Lung (tissue), 11 donors: ENCODE measurements at regions not wholly inside any gene's neighbourhood (a gene's known extent, or its start where the extent isn't known, plus 50 kb on each side); places are given as distances from the start of the nearest gene placed in this dataset.

ENCODE experiments used
- ATAC-seq: fragments of 200-7000 bp; cut with Tn5 transposase; one replicate; pipeline ENCODE4 v1.9.1; 2020; ENCODE audit warnings: moderate number of reproducible peaks; ENCODE audit not compliant: insufficient read depth, low FRiP score
- DNase-seq, 3 donors: peaks; one replicate each; pipeline ENCODE4 v3.0.0-alpha.2; 2013 to 2017
- H3K27ac ChIP-seq, 2 donors: one replicate each; pipeline ENCODE4 v1.5.1; 2013; ENCODE audit warnings: mild to moderate bottlenecking in 2 of 2, moderate library complexity in 2 of 2, control low read depth in 1 of 2, inconsistent platforms in 1 of 2, low read depth in 1 of 2, low read length in 1 of 2
- H3K27me3 ChIP-seq, 3 donors: one replicate each; pipeline ENCODE4 v1.5.1; 2013; ENCODE audit warnings: low read length in 2 of 3; ENCODE audit not compliant: control insufficient read depth in 3 of 3, insufficient read depth in 3 of 3
- H3K36me3 ChIP-seq, 4 donors: one replicate each; pipeline ENCODE4 v1.5.1; 2013; ENCODE audit warnings: low read length in 4 of 4, mild to moderate bottlenecking in 1 of 4, moderate library complexity in 1 of 4; ENCODE audit not compliant: control insufficient read depth in 4 of 4, insufficient read depth in 4 of 4
- H3K4me1 ChIP-seq, 5 donors: one replicate each; pipeline ENCODE4 v1.5.1; 2013; ENCODE audit warnings: low read length in 5 of 5, mild to moderate bottlenecking in 2 of 5, moderate library complexity in 1 of 5; ENCODE audit not compliant: control insufficient read depth in 5 of 5, insufficient read depth in 5 of 5
- H3K4me3 ChIP-seq: one replicate; pipeline ENCODE4 v1.5.1; 2013; ENCODE audit warnings: mild to moderate bottlenecking, control low read depth, moderate library complexity
- H3K9ac ChIP-seq, 2 donors: one replicate each; pipeline ENCODE4 v1.5.1; 2013; ENCODE audit warnings: low read length in 2 of 2, control low read depth in 1 of 2; ENCODE audit not compliant: insufficient read depth in 1 of 2
- H3K9me3 ChIP-seq, 4 donors: one replicate each; pipeline ENCODE4 v1.5.1; 2013; ENCODE audit warnings: low read length in 3 of 4, mild to moderate bottlenecking in 1 of 4, moderate library complexity in 1 of 4; ENCODE audit not compliant: control insufficient read depth in 4 of 4, insufficient read depth in 3 of 4
- WGBS, 2 donors: extraction: QIAGEN DNeasy Blood & Tissue Kit; methylation state at CpG; one replicate each; pipeline ENCODE4 v1.1.7; 2013; 5-methylcytosine and 5-hydroxymethylcytosine counted together
- TF ChIP-seq, protein P1 (sequence below): IDR thresholded peaks from 2 replicates; pipeline ENCODE4 v1.5.1; 2012; ENCODE audit warnings: mild to moderate bottlenecking; ENCODE audit errors: control extremely low read depth, extremely low read depth
- donor health status: control.
- donor health status: control.
- donor health status: Bipolar disorder and iron deficiency.
- donor health status: healthy.
- donor health status: DM: yes; HTN: yes; CAD: no.

DNA sequence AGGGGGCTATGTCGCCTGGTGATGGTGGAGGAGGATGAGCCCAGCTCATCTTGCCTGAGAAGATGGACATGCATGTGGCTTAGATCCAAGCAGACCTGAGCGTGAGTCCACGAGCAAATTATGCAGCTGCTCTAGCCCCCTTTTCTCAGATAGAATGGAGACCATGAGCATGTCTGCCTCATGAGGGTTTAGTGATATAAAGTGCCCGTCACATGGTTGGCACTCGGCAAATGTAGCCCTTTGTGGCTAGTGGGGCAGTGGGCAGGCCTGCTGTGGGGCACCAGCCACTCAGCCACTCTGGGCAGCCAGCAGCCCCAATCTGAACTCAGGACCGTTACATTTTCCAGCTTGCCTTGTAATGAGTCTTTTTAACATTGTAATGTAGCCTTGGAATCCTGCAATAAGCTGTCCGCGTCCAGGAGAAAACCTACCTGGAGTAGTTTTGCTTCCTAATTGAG, 92.1 kb upstream of the HS6ST1 start:
- ATAC-seq (no peak), DNase-seq (no peak)
- peaks cover 0 to 2% (median 0%) of the 10 kb centered on the region in 4 donors for H3K9me3 ChIP-seq
- no peaks in the 10 kb centered on the region for H3K27me3 ChIP-seq
- no peaks in the 10 kb centered on the region for H3K36me3 ChIP-seq
- no peak overlapping the region for H3K4me3 ChIP-seq
- peaks cover 0 to 22% (median 3%) of the 10 kb centered on the region in 5 donors for H3K4me1 ChIP-seq
- no peak overlapping the region for H3K27ac ChIP-seq
- TF ChIP-seq, protein P1, sequence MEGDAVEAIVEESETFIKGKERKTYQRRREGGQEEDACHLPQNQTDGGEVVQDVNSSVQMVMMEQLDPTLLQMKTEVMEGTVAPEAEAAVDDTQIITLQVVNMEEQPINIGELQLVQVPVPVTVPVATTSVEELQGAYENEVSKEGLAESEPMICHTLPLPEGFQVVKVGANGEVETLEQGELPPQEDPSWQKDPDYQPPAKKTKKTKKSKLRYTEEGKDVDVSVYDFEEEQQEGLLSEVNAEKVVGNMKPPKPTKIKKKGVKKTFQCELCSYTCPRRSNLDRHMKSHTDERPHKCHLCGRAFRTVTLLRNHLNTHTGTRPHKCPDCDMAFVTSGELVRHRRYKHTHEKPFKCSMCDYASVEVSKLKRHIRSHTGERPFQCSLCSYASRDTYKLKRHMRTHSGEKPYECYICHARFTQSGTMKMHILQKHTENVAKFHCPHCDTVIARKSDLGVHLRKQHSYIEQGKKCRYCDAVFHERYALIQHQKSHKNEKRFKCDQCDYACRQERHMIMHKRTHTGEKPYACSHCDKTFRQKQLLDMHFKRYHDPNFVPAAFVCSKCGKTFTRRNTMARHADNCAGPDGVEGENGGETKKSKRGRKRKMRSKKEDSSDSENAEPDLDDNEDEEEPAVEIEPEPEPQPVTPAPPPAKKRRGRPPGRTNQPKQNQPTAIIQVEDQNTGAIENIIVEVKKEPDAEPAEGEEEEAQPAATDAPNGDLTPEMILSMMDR, result no peak
- no peak overlapping the region for H3K9ac ChIP-seq
- WGBS, 2 donors, result 95 to 97% methylated on average over 8 of the region's 8 CpGs

DNA sequence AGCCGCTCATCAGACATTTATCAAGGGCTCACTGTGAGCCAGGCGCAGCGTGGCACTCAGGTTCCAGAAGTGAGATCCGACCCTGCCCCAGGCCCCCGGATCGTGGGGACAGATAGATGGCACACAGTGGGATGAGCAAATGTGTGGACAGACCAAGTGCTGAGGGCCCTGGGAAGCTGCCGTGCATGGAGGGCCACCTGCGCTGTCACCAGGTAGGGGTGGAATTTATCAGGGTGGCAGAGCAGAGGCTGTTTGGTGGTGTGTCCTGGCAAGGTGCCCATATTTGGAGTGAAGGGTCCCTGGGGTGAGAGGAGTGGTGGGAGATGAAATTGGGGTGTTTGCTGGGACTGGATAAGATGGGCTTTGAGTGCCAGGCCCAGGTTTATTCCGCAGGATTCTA, 92.8 kb upstream of the HS6ST1 start:
- DNase-seq (no peak), ATAC-seq (no peak)
- WGBS, 2 donors, result 96 to 97% methylated on average over 9 of the region's 9 CpGs
- Histone ChIP-seq H3K27ac (no peak overlapping the region), H3K4me3 (no peak overlapping the region), H3K27me3 (no peaks in the 10 kb centered on the region), H3K9me3 (peaks cover 0 to 6% (median 0%) of the 10 kb centered on the region in 4 donors), H3K36me3 (no peaks in the 10 kb centered on the region), H3K4me1 (peaks cover 0 to 22% (median 3%) of the 10 kb centered on the region in 5 donors), H3K9ac (no peak overlapping the region)
- TF ChIP-seq, protein P1, result no peak

DNA sequence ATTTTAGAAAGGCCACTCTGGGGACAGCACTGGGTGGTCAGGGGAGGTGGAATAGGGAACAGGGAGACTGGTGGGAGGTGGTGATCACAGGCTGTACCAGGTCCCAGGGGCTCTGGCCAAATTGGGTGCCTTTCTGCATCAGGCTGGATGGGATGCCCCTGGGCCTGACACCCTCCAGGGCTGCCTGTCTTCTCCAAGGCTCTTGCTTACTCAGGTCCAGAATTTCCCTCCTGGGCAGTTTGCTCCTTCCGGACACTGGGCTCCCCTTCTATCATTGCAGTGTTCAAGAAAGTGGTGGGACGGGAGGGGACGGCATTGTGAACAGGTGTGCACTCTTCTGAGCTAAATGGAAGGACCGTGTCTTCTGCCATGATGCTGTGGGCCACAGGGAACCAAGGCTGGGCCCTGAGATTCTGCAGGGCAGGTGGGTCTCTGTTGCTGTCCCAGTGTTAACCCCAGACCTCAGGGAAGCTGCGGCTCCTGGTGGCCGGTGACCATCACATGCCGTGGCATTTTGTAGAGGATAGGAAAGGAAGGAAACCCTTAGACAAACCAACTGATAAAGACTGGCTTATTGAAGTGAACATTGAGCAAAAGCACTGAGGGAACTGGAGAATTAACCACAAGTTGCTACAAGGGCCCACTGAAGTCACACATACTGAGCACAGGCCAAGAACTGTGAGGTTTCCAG, 93.7 kb upstream of the HS6ST1 start:
- Histone ChIP-seq H3K27me3 (no peaks in the 10 kb centered on the region), H3K4me3 (no peak overlapping the region), H3K9me3 (peaks cover 0 to 6% (median 0%) of the 10 kb centered on the region in 4 donors), H3K36me3 (no peaks in the 10 kb centered on the region), H3K4me1 (peaks cover 0 to 29% (median 6%) of the 10 kb centered on the region in 5 donors), H3K9ac (no peak overlapping the region), H3K27ac (no peak overlapping the region)
- 75 to 87% methylated on average over 7 of the region's 7 CpGs for WGBS, 2 donors
- DNase-seq (no peak), ATAC-seq (no peak)
- TF ChIP-seq, protein P1, result no peak
